Bone marrow (tissue), 2 donors: ENCODE measurements at regions not wholly inside any gene's neighbourhood (a gene's known extent, or its start where the extent isn't known, plus 50 kb on each side); places are given as distances from the start of the nearest gene placed in this dataset.

Experiments used
- DNase-seq, 2 donors: peaks; one replicate each; lab custom pipeline; 2025; lab: John Stamatoyannopoulos, UW

DNA sequence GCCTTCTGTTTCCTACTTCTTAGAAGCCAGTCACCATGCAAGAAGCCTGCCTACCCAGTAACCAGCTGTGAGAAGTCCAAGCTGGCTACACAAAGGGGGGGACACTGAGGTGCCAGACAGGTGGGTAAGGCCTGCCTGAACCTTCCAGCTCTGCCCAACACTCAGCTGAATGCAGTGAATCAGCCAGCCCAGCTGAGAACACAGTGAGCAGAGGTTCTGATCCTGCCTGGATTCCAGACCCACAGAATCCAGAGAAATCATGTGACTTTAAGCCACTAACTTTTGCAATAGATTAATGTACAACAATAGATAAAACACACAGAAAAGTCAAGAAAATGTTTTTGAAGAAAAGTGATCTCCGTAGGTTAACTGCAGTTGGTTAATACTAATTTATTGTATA is 151.7 kb downstream of the EFNB2 start:
- no peak for DNase-seq

DNA sequence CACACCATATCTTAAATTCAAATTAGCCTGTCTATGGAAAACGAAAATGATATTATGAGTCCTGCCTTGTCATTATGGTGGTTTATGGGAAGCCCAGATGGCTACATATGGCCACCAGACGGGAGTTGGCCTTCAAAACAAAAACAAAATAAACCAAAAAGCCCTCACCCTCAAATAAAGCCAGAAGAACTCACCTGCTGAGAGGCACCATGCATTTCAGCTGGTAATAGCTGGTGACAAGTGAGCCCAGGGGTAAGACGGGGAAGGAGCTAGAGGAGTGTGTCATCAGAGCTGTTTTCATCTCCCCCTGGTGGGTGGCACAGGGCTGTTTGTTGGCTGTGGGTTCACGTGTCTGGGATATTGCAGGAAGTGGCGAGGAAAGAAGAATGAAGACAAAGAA is 152.9 kb downstream of the EFNB2 start:
- no peak for DNase-seq

DNA sequence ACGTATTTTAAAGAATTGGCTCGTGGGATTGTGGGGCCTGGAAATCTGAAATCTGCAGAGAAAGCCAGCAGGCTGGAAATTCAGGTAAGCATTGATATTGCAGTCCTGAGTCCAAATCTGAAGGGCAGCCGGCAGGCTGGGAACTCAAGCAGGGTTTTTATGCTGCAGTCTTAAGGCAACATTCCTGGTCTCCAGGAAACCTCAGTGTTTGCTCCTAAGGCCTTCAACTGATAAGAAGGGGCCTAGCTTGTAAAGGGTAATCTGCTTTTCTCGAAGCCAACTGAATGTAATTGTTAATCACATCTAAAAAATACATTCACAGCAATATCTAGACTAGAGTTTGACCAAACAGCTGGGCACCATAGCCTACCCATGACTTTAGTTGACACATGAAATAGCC is 154.4 kb downstream of the EFNB2 start:
- no peak for DNase-seq

DNA sequence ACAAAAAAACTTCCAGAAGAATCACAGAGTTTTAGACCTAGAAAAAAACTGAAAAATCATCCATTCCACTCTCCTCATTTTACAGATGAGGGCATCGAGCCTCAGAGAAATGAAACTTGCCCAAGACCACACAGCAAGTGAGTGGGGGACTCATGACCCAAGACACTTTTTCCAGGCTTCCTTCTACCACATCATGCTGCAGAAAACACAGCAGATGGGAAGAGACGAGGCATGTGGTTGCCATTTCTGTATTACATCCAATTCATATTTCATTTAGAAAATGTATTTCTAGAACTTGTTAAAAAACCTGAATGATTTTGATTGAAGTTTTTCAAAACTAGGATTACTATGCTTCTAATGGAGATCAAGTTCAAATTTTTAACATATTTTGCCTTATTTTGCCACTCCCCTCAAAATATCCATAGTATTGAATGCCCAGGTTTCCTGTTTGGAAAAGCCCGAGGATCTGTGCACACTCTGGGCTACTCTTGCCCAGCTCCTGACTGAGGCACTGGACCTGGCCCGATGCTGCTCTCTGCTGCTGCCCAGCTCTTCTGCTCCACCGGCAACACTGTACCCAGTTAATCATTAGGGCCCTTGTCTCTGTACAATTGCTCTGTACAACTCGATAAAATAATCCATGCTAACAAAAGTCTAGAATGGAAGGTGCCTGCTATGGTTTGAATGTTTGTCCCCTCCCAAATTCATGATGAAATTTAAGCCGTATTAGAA is 157.4 kb downstream of the EFNB2 start:
- no peak for DNase-seq

DNA sequence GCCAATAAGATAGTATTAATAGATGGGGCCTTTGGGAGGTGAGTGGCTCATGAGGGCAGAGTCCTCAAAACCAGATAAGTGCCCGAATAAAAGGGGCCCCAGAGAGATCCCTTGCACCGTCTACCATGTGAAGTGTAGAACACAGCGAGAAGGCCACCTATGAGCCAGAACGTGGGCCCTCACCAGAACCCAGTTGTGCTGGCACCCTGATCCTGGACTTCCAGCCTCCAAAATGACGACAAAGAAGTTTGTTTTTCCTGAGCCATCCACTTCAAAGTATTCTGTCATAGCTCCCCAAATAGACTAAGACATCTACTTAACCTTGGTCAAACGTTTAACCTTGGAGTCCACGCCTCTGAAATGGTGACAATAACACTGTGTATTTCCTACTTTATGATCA is 158.1 kb downstream of the EFNB2 start:
- DNase-seq, result no peak

DNA sequence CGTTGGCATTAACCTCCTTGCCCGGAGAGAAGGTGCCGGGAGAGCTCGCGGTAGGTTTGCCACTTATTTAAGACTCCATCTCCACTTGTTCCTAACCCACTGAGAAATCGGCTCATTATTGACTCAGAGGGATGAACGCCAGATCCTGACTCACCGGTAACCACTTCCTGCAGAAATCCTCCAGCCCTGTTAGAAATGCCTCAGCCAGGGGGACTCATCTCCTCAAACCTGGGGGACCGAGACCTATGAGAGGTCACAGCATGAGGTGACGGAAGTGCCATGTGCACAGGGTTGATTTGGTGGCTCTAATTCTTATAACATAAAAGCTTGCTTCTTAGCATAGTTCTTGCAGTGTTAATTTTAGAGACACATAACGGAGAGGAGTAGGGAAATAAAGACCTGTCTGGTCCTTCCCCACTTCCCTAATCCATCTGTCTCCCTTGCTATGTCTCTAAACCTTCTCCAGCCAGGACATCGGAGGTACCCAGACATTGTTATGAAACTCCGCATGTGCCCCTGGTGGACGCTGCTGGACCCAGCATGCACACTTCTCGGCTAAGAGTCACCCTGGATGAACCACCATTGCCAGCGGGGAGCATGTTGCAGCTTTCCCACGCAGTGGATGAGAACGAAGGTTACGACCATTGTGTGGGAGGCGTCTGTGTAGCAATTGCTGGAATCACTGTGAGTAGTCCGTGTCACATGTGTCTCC is 158.9 kb downstream of the EFNB2 start:
- no peak for DNase-seq

DNA sequence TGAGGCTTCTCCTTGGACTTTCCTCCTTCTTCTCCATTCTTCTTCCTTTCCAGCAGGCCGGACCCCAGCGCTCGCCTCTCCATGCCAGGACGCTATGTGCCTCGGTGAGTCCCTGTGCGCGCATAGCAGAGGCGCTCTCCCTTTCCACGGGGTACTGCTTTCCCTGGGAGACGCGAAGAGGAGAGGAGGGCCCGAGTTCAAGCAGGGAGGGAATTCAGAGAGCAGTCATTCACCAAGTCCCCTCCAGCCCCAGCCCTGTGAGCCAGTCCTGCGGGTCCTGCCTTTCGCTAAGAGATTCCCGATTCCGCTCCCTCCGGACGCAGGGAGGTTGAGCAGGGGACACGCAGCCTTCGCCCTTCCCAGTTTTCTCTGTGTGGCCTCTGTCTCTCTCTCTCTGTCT is 160.4 kb downstream of the EFNB2 start:
- DNase-seq, result no peak

DNA sequence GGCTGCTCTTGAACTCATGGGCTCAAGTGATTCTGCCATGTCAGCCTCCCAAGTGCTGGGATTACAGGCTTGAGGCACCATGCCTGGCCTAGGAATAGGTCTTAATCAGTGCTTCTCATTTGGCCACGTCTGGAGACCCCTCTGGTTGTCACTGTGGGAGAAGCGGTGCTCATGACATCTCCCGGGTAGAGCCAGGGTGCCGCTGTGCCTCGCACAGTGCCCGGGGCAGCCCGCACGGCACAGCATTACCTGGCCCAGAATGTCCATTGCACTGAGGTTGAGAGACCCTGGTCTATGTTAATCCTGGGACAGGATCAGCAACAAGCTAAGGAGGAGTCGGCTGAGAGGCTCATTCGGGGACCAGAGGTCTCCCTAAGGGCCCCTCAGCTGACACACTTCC is 160.8 kb downstream of the EFNB2 start:
- DNase-seq, result no peak

DNA sequence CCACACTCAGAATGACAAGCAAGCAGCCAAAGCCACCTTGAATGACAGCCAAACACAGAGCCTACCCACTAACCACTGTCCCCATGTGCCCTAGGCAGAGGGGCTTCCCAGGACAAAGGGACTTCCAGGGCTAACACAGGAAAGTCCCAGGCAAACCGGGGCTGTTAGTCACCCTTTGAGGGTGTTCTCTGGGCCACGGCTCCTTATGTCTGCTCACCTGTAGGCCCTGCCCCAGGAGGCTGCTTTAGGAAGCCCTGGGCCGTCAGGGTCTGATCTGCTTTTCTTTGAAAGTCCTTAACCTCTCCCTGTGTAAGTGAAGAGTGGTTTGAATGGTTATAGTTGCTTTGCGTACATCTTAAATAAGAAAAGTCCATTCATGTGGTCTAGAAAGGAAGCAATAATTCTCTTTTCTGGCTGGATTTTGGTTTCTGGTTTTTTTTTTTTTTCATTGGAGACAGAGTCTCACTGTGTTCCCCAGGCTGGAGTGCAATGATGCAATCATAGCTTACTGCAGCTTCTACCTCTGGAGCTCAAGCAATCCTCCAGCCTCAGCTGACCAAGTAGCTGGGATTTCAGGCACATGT is 161.4 kb downstream of the EFNB2 start:
- no peak for DNase-seq

DNA sequence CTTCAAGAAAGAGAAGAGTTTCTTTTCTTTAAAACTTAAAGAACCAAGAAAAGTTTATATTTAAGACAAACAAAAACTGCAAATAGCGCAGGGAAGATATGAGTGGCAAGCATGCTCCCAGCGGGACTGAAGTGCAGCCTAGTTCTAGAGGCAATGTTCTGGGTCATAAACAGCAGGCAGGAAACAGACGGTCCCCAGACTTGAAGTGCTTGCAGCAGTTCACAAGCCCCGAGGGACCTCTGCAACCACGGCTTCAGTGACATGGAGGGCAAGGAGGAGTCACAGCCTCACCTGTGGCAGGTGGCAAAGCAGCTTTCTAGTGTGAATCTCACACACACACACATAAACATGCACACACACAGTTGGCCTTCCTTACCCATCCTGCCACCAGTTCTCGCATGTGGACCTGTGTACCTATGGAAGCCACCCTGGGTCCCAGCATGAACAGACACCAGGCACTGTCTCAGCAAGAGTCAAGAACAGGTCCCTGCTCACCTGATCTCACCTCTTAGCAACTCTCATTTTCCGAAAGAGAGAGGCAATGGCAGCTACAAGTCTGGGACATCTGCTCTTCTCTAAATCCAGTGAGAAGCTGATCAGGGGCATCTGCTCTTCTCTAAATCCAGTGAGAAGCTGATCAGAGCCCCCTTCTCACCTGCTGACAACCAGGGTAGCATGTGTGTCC is 162.0 kb downstream of the EFNB2 start:
- DNase-seq, result no peak

DNA sequence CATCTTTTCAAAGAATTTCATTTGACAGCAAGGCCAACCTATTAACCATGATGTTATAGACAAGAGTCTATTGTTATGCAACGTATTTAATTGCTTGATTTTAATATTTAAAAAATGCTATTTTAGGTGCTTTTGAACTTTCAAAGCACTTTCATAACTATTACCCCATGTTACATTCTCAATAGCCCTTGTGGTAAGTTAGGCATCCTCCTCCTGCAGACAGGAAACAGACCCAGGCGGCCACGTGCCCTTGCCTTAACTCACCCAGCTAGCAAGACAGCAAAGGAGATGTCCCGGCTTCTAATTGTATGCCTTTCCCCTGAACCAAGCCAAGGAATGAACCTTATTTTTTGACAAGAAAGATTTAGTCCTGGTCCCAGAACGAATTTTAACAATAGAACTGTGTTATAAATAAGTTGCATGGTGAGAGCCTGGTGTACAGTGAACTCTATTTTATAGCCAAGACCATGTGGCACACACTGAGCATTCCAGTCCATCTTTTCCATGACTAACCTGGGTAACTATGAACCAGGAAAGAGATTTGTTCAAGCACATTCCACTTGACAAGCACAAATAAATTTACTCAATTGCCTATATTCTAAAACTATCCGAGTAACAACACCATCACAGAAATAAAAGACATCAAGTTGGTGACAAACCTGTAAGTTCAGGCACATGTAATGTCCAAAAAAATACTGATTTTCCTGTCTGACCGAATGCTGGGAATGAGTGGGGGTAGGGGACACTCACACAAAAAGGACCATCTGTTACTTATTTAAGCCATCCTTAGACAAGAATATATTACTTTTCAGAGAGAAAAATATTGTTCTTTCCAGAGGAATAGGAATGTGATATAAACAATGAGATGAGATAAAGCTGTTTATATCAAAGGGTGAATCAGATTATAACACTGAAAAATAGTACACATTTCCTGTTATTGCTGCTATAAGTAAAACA is 163.0 kb downstream of the EFNB2 start:
- DNase-seq, result no peak

DNA sequence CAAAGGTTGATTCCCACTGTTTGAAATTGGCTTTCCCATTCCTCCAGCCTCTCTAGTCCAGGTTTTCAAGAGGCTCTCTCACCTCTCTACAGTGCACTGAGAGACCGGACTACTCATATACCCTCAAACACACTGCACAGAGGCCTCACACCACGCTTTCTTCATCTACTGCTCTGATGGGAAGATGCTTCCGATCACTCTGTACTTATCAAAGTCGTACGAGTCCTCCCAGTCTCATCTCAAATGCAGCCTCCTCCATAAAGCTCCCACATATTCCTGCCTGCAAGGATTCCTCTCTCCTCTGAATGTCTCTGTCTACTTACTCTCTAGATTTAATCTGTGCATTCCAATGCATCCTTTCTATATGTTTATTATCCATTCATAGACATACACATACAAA is 164.4 kb downstream of the EFNB2 start:
- DNase-seq, result no peak

DNA sequence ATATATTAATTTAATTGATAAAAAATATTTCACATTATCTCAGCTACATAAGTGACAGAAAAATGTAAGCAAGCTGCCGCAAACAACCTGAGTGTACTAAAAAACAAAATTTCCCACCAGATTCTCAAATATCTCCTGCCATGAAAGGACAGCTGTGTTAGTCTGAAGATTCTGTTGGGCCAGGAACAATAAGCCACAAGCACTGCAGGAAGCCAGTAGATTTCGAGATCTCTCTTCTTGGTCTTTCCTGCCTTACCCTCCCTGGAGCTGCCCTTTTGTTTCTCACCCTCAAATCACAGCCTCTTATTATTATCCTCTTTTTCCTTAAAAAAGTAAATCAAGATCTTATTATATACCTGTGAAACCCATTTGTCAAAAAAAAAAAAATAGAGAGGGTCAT is 165.6 kb downstream of the EFNB2 start:
- DNase-seq, result no peak

DNA sequence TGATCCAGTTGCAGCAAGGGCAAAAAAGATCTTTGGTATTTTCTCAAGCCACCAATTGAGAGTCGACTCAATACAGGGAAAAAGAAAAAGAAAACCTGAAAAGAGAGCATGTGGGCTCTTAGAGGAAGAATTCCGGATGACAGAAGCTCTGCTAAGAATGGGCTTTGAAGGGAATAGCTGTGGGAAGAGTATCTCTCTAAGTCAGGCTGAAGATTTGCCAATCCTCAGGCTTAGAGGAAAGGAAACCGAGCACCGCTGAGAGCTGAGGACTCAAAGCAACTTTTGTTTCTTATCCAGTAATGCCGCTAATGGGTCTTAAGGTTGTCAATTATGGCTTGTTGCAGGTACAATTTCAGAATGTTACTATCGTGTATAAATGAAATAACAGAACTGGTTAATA is 166.4 kb downstream of the EFNB2 start:
- DNase-seq, result no peak

DNA sequence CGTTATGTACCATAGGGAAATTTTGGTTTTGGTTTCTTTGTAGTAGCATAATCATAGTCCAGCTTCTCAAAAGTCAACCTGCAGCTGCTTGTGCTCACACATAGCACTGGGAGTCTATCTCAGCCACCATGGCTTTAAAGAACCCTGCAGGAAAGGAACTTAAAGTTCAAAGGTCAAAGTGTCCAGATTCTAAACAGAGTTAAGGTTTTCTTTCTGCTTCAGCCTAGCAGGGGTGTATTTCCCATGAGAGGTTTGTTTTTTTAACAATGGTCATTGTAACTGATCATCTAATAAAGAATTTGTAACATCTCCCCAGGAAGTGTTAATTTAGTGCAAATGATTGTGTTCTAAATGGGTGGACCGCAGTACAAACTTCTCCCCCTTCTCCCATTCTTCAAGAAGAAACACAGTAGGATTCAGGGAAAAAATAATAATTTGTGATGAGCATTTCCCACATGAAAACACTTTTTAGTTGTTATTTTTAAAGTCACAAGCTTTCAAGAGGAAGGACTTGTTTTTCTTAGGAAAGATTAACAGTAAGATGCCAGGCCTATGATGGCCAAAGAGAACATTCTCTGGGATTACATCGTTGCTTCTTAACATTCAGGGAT is 168.0 kb downstream of the EFNB2 start:
- no peak for DNase-seq

DNA sequence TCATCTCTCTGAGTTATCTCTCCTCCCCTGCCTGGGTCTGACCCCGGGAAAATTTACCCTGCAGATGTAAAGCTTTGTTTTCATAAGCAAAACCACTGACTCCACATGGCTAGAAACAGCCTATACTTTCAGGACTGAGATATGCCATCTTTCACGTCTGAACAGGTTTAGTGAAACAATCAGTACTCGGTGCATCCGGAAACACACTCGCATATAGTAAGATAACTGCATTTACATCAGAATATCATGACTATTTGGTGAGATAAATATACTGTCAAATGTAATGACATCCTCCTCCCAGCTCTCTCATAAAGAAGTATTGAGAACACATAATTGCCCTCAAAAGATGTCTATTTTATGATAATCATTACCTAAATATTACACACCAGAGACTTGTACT is 172.8 kb downstream of the EFNB2 start:
- no peak for DNase-seq

DNA sequence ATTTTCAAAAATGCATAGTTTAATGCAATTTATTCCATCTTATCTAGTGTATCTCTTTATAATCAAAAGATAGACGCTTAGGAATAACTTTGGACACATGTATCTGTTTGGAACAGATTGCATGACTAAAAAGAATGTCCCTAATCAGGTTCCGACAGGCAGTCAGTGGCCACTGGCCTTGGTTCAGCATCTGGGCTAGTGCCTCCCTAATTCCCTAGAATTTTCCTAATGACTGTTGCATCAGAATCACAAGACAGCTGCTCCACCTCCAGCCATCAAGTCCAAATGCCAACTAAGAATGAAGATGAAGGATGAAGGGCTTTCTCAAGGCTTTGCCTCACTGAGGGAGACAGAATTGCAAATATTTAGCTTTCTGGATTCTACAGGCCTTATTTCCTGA is 173.8 kb downstream of the EFNB2 start:
- DNase-seq, result no peak

DNA sequence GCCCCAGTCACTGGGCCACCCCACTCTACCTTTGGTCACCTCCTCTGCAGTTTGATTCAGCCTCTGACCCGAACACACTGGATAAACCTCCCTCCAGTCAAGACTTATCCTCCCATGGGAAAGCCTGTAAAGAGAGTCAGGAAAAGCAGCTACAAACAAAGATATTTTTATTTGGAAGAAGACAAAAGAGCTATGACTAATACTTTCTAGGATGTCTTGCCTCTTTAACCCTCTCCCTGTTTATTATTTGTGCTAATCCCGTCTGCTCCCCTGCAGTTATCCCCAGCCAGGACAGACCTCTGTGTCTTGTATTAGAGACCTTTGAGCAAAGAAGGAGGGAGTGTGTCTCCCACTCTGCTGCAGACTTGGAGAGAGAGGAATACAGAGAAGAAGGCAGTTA is 178.3 kb downstream of the EFNB2 start:
- DNase-seq, result no peak

DNA sequence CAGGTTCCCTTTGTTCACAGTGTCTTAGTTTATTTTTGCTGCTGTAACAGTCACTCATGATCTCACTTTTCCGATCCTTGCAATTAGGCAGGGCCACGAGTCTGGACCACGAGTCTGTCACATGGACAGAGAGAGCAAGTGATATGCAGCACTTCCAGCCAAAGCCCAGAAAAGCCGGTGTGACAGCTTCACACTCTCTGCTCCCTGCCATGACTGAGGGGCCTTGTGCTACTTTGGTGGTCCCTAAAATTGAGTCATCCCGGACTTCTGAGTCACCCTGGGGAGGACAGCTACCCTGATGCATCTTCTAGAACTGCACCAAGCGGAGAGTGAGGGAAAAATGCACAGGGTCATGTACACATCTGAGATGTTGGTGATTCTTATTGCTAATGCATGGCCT is 179.6 kb downstream of the EFNB2 start:
- no peak for DNase-seq

DNA sequence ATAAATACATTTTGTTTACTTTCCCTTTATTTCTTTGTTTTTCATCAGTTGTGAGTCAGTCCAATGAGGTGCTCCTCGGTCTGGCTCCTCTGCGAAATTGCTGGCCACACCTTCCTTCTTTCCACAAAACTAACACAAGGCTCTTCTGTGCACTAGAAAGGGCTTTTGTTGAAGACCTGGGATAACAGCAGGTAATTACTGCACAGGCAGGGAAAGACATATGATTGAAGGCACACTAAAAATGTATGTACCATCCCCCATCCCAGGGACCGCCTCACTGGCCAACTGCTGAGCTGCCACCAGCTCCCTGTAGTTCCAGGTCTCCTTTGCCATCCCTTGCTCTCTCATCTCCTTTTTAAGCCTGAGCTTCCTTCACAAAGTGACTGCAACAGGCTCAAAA is 180.5 kb downstream of the EFNB2 start:
- no peak for DNase-seq

DNA sequence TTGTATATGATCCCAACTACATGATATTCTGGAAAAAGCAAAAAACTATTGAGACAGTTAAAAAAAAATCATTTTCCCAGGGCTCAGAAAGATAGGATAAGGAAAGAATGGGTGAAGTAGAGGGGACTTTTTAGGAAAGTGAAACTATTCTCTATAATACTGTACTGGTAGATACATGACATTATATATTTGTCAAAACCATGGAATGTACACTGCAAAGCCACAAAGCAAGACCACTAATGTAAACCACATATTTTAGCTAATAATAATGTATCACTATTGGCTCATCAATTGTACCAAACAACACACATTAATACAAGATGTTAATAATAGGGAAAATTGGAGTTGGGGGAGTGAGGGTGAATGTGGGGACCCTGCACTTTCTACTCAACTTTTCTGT is 182.6 kb downstream of the EFNB2 start:
- no peak for DNase-seq
